H54 (cell line): ENCODE measurements at regions not wholly inside any gene's neighbourhood (a gene's known extent, or its start where the extent isn't known, plus 50 kb on each side); places are given as distances from the start of the nearest gene placed in this dataset.

Experiments used
- DNase-seq: peaks from one replicate; pipeline ENCODE4 v3.0.0; 2011; ENCODE audit warnings: low spot score, mixed read lengths; ENCODE audit not compliant: insufficient read length
- FAIRE-seq: peaks from 3 replicates; lab custom pipeline; 2011; peaks lifted over from hg19 to GRCh38; lab: Jason Lieb, UNC
- POLR2A ChIP-seq: IDR thresholded peaks from 2 replicates; pipeline ENCODE4 v1.6.1; 2011; ENCODE audit warnings: low read depth, mild to moderate bottlenecking, low read length

DNA sequence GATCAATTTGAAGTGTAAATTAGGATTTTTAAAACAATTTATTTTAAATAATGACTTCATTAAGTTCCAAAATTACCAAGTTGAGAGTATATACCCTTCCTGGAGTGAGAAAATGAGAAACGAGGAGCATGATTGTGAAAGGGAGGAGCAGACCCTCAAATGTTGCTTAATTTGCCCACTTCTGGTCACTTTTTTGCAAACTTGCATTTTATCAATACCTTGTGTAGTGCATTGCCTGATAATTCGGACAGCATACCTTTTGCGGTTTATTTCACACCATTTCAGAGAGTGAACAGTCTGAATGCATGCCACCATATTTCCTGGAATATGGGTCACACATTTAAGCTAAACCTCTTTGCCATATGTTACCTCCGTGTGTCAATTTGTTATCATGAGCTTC, 669.7 kb downstream of the RNF144A start:
- FAIRE-seq = no peak
- no peak for TF ChIP-seq POLR2A
- no peak for DNase-seq

- FAIRE-seq (no peak), DNase-seq (no peak)
- TF ChIP-seq POLR2A = no peak
Observed at GRCh38 chr2:7588295-7588694, 671.1 kb downstream of the RNF144A start.

GRCh38 chr2:7592618-7593140, 675.5 kb downstream of the RNF144A start:
- no peak for TF ChIP-seq POLR2A
- no peak for DNase-seq
- no peak for FAIRE-seq

- no peak for DNase-seq
- FAIRE-seq = no peak
- no peak for TF ChIP-seq POLR2A
Observed at GRCh38 chr2:7593360-7593759, 676.1 kb downstream of the RNF144A start.

DNA sequence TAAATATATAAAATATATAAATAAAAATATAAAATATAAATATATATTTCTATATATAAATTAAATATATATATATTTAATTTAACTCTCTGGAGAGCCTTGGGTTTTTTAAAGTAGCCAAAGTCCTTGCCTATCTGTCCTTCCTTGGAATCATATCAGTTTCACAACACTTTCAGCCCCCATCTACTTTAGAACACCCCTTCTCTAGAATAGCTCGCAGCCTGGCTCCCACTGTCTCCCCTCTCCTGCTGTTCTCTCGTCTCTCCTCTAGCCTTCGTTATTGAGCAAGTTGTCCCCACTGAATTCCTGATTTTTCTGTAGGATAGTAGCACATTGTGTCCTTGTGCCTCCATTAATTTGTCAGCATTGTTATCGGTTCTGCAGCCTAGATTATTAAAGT, 677.0 kb downstream of the RNF144A start:
- TF ChIP-seq POLR2A = no peak
- FAIRE-seq = no peak
- DNase-seq = no peak

DNA sequence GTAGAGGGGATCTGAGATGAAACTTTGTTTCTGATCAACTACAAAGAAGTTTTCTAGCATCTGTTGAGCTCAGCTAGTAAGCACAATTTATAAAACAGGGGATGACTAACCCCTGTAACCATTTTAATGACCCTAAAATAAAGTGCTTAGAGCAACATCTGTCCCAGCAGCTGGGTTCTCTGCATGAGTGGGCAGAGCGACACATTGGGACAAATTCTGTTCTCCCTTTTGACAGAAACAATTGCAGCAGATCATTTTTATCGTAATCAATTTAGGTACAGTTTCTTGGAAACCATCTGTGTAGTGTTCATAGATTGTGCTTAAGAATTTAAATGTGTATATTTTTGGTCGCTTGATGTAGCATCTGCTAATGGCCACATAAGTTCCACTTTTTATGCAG, 678.0 kb downstream of the RNF144A start:
- TF ChIP-seq POLR2A = no peak
- DNase-seq (no peak), FAIRE-seq (no peak)

DNA sequence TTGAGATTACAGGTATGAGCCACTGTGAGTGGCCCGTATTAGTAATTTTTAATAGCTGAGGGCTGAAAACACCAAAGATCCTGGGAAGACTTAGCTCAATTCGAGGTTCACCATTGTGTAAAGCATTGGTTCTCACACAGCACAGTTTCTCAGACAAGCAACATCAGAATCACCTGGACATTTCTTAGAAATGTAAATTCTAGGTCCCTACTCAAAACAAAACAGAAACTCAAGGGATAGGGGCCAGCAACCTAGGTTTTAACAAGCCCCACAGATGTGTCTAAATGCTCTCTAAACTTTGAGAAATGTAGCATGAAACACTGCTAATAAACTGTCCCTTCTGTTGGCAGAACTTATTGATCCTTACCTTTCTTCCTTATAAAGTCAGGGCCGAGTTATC, 681.2 kb downstream of the RNF144A start:
- no peak for TF ChIP-seq POLR2A
- DNase-seq = no peak
- no peak for FAIRE-seq

DNA sequence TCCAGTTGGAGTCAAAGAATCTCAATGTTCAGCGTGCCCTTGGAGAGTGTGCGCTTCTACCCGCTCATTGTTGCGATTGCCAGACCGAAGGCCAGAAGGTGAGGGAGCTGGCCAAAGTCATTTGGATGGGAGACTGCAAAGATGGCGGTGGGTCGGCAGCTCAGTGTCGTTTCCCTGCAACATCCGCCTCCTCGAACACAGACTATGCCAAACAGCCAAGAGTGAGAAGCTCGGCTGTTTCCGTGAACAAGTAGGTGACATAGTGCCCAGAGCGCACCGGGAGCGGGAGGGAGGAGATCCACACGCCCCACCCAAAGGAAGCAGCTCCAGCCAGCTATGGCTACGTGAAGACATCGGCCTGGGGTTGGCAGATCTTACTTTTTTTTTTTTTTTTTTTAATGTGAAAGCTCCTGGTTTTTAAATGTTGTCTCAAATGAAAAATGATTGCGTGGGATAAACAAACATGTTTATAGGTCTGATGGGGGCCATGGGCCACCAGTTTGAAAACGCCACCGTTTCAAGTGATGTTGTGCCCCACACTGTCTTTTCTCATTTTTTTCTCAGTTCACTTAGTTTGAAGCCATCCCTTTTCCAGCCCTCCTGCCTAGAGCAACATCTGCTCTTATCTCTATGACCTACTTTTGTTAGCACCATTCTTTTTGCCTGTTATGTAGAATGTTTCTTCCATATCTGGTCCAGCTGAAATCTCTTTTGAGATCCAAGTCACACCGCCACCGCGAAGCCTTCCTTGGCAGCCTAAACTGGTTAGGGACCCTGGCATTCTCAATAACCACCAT, 682.4 kb downstream of the RNF144A start:
- no peak for FAIRE-seq
- TF ChIP-seq POLR2A = no peak
- no peak for DNase-seq

GRCh38 chr2:7601990-7602389, 684.8 kb downstream of the RNF144A start:
- DNase-seq (no peak), FAIRE-seq (no peak)
- TF ChIP-seq POLR2A = no peak

- FAIRE-seq (no peak), DNase-seq (no peak)
- TF ChIP-seq POLR2A = no peak
Observed at GRCh38 chr2:7604456-7604855, 687.2 kb downstream of the RNF144A start.

DNA sequence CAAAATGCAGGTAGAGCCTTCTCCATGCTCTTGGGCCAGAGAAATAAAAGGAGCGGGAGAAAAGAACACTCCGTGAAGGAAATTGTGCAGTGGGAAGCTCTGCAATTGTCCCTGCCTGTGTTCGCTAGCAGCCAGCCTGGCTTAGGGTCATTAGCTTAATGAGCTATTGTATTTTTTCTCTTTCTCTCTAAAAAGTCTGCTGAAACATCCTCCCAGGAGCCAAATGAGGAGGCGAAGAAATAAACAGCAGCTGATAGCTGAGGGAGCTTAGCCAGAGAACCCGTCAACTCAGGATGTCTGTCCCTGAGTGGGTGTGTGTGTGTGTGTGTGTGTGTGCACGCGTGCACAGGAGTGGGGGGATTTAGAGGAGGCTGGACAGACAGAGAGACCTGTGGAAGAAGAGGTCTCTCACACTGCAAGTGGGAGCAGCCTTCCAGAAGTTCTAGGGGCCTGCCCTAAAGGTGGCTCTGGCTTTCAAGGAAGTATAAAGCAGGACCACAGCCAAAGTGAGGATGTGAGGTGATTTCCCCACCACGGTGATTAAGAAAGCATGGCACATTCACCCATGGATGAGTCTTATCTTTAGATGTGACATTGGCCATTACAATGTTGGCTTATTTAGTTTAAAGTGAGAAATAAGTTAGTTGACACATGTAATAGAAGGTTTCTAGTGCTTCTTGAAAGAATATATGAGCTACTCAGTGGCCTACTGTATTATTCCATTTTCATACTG, 690.4 kb downstream of the RNF144A start:
- no peak for TF ChIP-seq POLR2A
- DNase-seq (no peak), FAIRE-seq (no peak)

DNA sequence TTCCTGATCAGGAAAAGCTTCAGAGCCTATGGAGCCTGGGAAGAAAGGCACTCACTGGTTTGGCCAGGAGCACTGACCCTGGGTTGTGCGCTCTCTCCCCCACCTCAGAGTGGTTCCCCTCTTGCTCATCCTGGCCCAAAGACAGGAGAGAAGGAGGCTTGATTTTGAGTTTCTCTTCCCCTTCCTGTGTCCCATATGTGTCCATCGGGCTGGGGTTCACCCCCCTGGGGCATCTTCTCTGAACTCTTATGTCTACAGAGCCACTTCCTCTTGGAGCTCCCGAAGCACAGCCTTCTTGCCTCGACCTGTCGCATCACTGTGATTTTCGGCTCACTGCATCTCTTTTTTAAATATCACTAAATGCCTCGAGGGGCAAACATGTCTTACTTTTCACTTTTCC, 692.3 kb downstream of the RNF144A start:
- FAIRE-seq = no peak
- no peak for TF ChIP-seq POLR2A
- DNase-seq = no peak

DNA sequence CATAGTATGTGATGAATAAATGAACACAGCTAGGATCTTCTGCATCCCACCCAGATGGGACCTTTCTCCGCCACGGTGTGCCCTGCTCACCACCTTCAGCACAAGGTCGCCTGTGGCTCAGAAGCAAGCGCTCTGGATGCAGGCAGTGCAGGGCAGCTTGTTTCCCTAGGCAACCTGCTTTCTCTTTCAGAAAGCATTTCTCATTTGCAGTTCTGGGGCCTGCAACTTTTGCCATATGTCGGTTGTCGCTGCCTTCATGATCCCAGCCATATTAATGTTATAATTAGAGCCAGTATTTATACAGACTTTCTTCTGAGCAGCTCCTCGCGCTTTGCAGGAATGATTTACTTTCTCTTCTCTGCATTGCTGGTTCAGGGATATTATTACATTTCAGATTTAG, 692.8 kb downstream of the RNF144A start:
- no peak for TF ChIP-seq POLR2A
- DNase-seq = no peak
- FAIRE-seq = no peak

GRCh38 chr2:7611750-7612149, 694.5 kb downstream of the RNF144A start:
- FAIRE-seq (no peak), DNase-seq (no peak)
- TF ChIP-seq POLR2A = no peak
